Gastrocnemius medialis (tissue), 4 donors: ENCODE measurements at regions not wholly inside any gene's neighbourhood (a gene's known extent, or its start where the extent isn't known, plus 50 kb on each side); places are given as distances from the start of the nearest gene placed in this dataset.

Experiments
- POLR2A ChIP-seq, 2 donors: fragments of 450-650 bp; IDR thresholded peaks; one replicate each; pipeline ENCODE4 v1.6.1; 2017; ENCODE audit warnings: antibody characterized with exemption in 2 of 2, mild to moderate bottlenecking in 2 of 2, moderate library complexity in 2 of 2
- TF ChIP-seq, protein P1 (sequence below), 5 experiments: fragments of 450-650 bp in 3 of 5; fragments of 200-600 bp in 2 of 5; sonication (generic) in 2 of 5; IDR thresholded peaks in 4 of 5; conservative IDR thresholded peaks in 1 of 5; 1 replicate in 4 of 5; 2 replicates in 1 of 5; pipeline ENCODE4 v1.5.1; 2016 to 2019; ENCODE audit warnings: antibody characterized with exemption in 5 of 5, mild to moderate bottlenecking in 3 of 5, moderate library complexity in 3 of 5

- TF ChIP-seq, protein P1, sequence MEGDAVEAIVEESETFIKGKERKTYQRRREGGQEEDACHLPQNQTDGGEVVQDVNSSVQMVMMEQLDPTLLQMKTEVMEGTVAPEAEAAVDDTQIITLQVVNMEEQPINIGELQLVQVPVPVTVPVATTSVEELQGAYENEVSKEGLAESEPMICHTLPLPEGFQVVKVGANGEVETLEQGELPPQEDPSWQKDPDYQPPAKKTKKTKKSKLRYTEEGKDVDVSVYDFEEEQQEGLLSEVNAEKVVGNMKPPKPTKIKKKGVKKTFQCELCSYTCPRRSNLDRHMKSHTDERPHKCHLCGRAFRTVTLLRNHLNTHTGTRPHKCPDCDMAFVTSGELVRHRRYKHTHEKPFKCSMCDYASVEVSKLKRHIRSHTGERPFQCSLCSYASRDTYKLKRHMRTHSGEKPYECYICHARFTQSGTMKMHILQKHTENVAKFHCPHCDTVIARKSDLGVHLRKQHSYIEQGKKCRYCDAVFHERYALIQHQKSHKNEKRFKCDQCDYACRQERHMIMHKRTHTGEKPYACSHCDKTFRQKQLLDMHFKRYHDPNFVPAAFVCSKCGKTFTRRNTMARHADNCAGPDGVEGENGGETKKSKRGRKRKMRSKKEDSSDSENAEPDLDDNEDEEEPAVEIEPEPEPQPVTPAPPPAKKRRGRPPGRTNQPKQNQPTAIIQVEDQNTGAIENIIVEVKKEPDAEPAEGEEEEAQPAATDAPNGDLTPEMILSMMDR (IDR thresholded peaks at IDR 0.05 in 4 of 5, conservative IDR thresholded peaks at IDR 0.05 in 1 of 5): no peak
- no peak for TF ChIP-seq POLR2A (IDR thresholded peaks at IDR 0.05)
Observed at GRCh38 chr5:133821889-133822288, 146.5 kb downstream of the C5orf15 start.
